ENCODE measurements at regions not wholly inside any gene's neighbourhood (a gene's known extent, or its start where the extent isn't known, plus 50 kb on each side); places are given as distances from the start of the nearest gene placed in this dataset.
"Not testable (repeated sequence)": the region's sequence is repeated elsewhere in the genome, so short reads cannot be mapped to it uniquely, and the experiment has no call there.

DNA sequence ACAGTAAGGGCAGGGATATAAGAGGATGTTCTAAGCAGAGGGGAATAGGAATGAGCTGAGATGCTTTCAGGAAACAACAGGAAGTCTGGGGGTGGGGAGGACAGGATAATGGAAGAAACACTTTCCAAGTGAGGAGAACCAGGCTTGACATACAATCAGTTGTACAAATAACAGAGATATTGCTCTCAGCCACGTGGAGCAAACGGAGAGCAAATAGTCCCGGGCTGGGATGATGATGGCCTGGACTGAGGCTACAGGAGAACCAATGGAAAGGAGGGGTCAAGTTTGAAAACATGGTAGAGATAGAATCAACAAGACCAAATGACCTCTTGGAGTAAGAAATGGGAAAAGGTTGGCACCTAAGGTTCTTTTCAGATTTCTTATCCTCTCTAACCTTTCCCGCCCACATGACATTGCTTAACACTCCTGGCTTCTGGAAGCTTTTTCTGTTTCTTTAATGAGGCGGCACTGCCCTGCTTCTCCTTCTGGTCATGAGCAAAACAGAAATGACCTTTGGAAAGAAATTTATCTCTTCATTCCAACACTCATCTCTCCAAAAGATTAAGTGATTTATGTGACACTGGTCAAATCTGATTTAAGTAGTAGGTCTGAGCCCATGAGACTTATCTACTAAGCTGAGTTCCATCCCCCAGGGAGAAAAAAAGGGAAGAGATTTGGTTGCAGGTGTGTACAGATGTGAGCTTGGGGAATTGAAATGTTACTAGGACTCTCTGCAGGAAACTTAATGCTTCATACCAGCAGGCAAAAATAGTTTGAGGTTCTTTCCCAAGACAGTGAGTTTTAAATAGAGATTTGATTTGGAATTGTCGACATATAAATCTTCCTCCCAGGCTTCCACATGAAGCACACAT is 442.9 kb upstream of the HNRNPA3 start:
- no peak overlapping the region for H3K4me3 ChIP-seq
- H3K27ac ChIP-seq = no peak overlapping the region
- no peak for DNase-seq (ENCODE audit: low read depth in 1 of 2, low spot score in 2 of 2)
- H3K36me3 ChIP-seq = no peaks in the 10 kb centered on the region
- H3K4me1 ChIP-seq (replicated peaks) = no peaks in the 10 kb centered on the region
- H3K27me3 ChIP-seq (replicated peaks) = no peaks in the 10 kb centered on the region
- H3K9me3 ChIP-seq (replicated peaks) = no peaks in the 10 kb centered on the region

DNA sequence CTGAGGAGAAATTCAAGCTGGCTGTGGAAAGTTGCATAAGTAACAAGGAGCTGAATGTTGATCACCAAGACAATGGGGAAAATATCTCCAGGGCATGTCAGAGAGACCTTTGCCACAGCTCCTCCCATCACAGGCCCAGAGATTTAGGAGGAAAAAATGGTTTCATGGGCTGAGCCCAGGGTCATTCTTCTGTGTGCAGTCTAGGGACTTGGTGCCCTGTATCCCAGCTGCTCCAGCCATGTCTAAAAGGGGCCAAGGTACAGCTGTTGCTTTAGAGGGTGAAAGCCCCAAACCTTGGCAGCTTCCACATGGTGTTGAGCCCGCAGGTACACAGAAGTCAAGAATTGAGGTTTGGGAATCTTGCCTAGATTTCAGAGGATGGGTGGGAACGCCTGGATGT is 439.8 kb upstream of the HNRNPA3 start:
- Histone ChIP-seq H3K4me3 (no peak overlapping the region), H3K9me3 (replicated peaks) (no peaks in the 10 kb centered on the region), H3K4me1 (replicated peaks) (no peaks in the 10 kb centered on the region), H3K36me3 (no peaks in the 10 kb centered on the region), H3K27me3 (replicated peaks) (no peaks in the 10 kb centered on the region), H3K27ac (no peak overlapping the region)
- no peak for DNase-seq (ENCODE audit: low read depth in 1 of 2, low spot score in 2 of 2)

DNA sequence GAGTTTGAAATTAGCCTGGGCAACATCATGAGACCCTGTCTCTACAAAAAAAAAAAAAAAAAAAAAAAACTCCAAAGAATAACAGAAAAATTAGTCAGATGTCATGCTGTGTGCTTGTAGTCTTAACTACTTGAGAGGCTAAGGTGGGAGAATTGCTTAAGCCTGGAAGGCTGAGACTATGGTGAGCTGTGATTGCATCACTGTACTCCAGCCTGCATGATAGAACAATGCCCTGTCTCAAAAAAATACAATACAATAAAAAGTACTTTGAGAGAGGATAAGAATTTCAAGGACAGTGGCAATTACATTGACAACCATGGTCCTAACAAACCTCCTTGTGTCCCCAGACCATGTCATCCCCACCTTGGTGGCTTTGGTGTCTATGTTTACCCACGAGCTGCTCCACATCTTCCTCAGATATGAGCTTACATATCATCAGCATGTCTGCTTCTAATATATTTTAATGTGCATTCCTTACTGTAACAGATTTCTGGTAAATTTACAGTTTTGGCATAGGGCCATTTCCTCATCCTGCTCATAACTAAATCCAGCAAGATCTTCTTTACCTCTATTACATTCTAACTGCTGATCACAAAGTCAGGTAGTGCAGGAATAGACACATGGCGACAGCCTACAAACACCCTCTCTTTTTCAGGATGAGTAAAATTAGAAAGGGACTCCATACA is 437.7 kb upstream of the HNRNPA3 start:
- H3K9me3 ChIP-seq (replicated peaks) = no peaks in the 10 kb centered on the region
- H3K4me1 ChIP-seq (replicated peaks) = no peaks in the 10 kb centered on the region
- H3K27ac ChIP-seq = no peak overlapping the region
- DNase-seq (ENCODE audit: low read depth in 1 of 2, low spot score in 2 of 2) = no peak
- no peaks in the 10 kb centered on the region for H3K36me3 ChIP-seq
- H3K4me3 ChIP-seq = no peak overlapping the region
- H3K27me3 ChIP-seq (replicated peaks) = no peaks in the 10 kb centered on the region

DNA sequence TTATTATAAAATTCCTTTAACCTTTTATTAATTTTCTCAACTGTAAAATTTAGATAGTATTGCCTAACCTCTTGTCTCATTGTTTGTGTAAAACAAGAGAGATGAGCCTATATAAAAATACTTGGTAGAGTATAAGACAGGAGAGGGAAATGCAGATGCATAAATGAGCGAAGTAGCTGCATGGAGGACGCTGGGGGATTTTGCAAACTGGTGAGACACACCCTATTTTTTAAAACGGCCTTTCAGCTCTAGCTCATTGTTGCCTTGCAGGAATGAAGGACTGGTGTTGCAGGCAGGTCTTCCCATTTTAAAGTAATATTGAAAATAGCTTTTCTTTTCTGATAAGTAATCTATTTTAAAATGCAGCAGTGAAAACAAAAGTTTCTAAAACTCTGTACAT is 435.3 kb upstream of the HNRNPA3 start:
- no peaks in the 10 kb centered on the region for H3K4me1 ChIP-seq (replicated peaks)
- no peaks in the 10 kb centered on the region for H3K36me3 ChIP-seq
- no peaks in the 10 kb centered on the region for H3K9me3 ChIP-seq (replicated peaks)
- no peak overlapping the region for H3K27ac ChIP-seq
- no peaks in the 10 kb centered on the region for H3K27me3 ChIP-seq (replicated peaks)
- no peak for DNase-seq (ENCODE audit: low read depth in 1 of 2, low spot score in 2 of 2)
- no peak overlapping the region for H3K4me3 ChIP-seq

DNA sequence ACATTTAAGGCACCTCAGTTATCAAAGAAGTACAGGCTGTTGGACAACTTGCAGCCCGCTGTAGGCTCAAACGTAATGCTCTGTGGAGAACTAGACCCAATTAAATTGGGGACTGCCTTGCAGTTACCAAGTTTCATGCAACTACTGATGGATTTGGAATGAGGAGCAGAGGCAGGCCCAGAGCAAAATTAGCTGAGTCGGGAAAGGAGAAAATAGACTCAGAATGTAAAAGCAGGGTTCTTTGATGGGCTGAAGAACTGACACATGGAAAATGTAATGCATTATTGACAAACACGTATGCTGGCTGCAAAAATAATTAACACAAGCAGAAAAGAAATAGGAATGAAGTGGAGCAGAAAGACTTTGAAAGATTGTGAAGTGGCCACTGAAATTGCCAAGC is 432.7 kb upstream of the HNRNPA3 start:
- no peaks in the 10 kb centered on the region for H3K27me3 ChIP-seq (replicated peaks)
- no peaks in the 10 kb centered on the region for H3K4me1 ChIP-seq (replicated peaks)
- no peaks in the 10 kb centered on the region for H3K9me3 ChIP-seq (replicated peaks)
- no peaks in the 10 kb centered on the region for H3K36me3 ChIP-seq
- H3K27ac ChIP-seq = no peak overlapping the region
- DNase-seq (ENCODE audit: low read depth in 1 of 2, low spot score in 2 of 2) = no peak
- H3K4me3 ChIP-seq = no peak overlapping the region

DNA sequence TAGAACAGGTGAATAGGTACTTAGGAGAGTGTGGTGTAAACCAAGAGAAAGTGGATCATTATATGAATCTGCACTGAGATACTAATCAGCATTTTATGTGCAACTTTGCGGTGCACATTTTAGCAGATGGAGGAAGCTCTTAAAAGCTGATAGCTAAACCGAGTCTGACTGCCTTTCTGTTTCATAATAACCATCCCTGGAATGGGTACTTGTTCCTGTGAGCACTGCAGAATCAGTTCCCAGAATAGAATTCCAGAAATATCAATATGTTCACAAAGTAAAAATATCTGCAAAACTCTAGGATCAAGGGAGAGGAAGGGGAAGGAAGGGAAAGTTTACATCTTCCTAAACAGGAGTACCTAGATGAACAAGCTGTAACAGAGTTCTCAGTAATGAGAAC is 432.2 kb upstream of the HNRNPA3 start:
- no peak for DNase-seq (ENCODE audit: low read depth in 1 of 2, low spot score in 2 of 2)
- Histone ChIP-seq H3K27me3 (replicated peaks) (no peaks in the 10 kb centered on the region), H3K36me3 (no peaks in the 10 kb centered on the region), H3K9me3 (replicated peaks) (no peaks in the 10 kb centered on the region), H3K4me3 (no peak overlapping the region), H3K27ac (no peak overlapping the region), H3K4me1 (replicated peaks) (no peaks in the 10 kb centered on the region)

DNA sequence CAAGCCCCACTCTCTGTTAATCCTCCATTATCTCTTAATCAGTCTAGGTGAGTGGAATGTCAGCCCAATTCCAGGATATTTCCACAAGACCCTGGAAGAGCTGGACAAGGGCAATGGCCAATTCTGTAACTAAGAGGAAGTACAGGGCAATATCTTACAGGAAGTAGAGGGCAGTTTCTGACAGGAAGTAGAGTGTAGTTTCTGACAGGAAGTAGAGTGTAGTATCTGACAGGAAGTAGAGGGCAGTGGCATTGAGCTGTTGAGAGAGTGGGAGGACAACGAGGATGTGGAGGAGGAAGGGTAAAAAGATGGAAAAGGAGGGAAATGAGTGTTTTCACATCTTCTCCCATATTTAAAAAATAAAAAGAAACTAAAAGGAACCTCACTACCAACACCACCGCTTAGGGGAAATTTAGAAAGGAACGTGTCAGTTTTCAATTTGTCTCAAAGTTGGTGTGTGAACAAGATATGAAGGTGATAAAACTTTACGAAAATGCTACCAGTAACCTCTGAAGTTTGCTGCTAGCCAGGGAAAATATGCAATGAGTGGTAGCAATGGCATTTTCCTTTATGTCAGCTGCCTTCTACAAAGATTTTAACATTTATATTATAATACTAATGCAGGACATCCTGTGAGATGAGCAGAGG is 430.9 kb upstream of the HNRNPA3 start:
- no peaks in the 10 kb centered on the region for H3K4me1 ChIP-seq (replicated peaks)
- no peak overlapping the region for H3K27ac ChIP-seq
- no peaks in the 10 kb centered on the region for H3K9me3 ChIP-seq (replicated peaks)
- H3K27me3 ChIP-seq (replicated peaks) = no peaks in the 10 kb centered on the region
- H3K36me3 ChIP-seq = no peaks in the 10 kb centered on the region
- DNase-seq (ENCODE audit: low read depth in 1 of 2, low spot score in 2 of 2) = no peak
- H3K4me3 ChIP-seq = no peak overlapping the region

DNA sequence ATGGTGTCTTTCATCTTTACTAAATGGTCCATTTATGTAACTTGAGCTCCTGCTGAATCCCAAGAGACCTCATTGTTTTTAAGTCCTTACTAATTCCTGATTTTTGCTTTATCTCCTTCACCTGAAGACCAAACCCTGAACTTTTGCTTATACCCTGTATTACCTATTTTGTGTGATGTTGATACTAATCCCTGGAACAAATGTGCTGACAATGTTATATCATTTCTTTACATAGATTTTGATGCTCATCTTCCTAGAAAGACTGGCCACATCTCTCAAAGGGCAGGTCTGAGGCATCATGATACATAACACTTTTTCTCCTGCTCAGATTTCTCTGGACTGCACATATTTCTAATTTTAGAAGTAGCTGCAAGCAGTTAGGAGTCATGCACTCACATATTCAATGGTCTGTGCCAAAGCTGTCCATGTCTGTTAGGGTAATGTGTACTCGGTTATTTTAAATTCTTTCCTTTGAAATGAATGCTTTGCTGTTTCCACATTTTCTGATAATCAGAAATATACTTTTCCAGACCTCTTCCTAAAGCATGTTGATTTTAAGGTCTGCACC is 427.9 kb upstream of the HNRNPA3 start:
- H3K27me3 ChIP-seq (replicated peaks) = no peaks in the 10 kb centered on the region
- DNase-seq (ENCODE audit: low read depth in 1 of 2, low spot score in 2 of 2) = no peak
- no peaks in the 10 kb centered on the region for H3K9me3 ChIP-seq (replicated peaks)
- no peaks in the 10 kb centered on the region for H3K4me1 ChIP-seq (replicated peaks)
- no peak overlapping the region for H3K4me3 ChIP-seq
- no peaks in the 10 kb centered on the region for H3K36me3 ChIP-seq
- no peak overlapping the region for H3K27ac ChIP-seq

DNA sequence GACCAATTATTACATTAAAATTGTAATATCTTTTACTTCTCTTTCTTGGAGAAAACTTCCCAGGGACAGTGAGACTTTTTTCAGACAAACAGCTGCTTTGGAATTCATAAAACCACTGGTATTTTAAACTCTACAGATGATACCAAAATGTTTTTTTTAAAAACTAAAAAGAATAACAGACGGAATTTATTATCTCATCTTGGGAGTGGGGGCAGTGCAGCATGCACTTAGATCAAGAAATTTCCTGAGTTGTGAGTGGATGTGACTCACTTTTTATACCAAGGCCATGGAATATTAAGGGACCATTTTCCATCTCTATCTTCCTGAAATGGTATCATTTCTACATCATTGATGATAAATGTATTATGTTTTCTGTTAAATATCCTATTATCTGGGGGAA is 422.8 kb upstream of the HNRNPA3 start:
- H3K27ac ChIP-seq = no peak overlapping the region
- H3K4me1 ChIP-seq (replicated peaks) = no peaks in the 10 kb centered on the region
- no peak for DNase-seq (ENCODE audit: low read depth in 1 of 2, low spot score in 2 of 2)
- no peaks in the 10 kb centered on the region for H3K9me3 ChIP-seq (replicated peaks)
- no peaks in the 10 kb centered on the region for H3K36me3 ChIP-seq
- H3K27me3 ChIP-seq (replicated peaks) = no peaks in the 10 kb centered on the region
- no peak overlapping the region for H3K4me3 ChIP-seq

DNA sequence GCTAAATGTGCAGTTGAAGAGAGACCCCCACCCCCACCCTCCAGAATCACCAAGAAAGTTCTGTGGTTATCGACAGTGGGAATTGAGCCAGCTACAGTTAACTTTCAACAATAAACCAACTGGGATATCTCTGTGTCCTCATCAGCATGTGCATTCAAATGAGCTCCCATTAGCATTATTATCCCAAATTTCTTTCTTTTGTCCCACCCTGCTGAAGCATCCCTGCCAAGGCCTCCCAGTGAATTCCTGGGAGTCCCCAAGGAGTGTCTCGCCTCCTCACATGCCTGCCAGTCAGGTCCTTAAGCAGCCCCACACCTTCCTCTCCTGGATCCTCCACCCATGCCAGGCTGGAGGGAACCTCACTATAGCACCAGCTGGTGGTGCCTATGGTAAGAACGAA is 422.1 kb upstream of the HNRNPA3 start:
- no peak overlapping the region for H3K4me3 ChIP-seq
- no peaks in the 10 kb centered on the region for H3K36me3 ChIP-seq
- no peaks in the 10 kb centered on the region for H3K4me1 ChIP-seq (replicated peaks)
- H3K27me3 ChIP-seq (replicated peaks) = no peaks in the 10 kb centered on the region
- no peak for DNase-seq (ENCODE audit: low read depth in 1 of 2, low spot score in 2 of 2)
- no peaks in the 10 kb centered on the region for H3K9me3 ChIP-seq (replicated peaks)
- no peak overlapping the region for H3K27ac ChIP-seq

DNA sequence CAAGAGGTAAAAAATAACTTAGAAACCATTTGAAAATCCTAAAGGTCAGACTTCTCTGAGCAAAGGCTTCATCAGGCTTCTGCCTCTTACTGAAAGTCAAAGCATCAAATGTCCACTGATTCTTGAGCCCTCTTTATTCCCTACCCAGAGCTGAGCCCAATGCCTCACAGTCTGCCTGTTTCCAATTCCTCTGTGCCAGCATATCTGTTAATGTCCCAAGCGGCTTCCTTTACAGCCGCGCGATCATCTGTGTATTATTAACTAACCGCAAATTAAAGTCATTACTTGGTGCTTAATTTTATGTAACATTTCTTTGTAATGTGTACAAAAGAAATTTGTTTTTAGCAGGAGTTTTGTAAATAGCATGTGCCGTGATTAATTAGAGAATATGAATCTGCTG is 418.8 kb upstream of the HNRNPA3 start:
- no peak overlapping the region for H3K4me3 ChIP-seq
- no peak overlapping the region for H3K27ac ChIP-seq
- H3K36me3 ChIP-seq = no peaks in the 10 kb centered on the region
- DNase-seq (ENCODE audit: low read depth in 1 of 2, low spot score in 2 of 2) = no peak
- no peaks in the 10 kb centered on the region for H3K4me1 ChIP-seq (replicated peaks)
- no peaks in the 10 kb centered on the region for H3K27me3 ChIP-seq (replicated peaks)
- no peaks in the 10 kb centered on the region for H3K9me3 ChIP-seq (replicated peaks)

DNA sequence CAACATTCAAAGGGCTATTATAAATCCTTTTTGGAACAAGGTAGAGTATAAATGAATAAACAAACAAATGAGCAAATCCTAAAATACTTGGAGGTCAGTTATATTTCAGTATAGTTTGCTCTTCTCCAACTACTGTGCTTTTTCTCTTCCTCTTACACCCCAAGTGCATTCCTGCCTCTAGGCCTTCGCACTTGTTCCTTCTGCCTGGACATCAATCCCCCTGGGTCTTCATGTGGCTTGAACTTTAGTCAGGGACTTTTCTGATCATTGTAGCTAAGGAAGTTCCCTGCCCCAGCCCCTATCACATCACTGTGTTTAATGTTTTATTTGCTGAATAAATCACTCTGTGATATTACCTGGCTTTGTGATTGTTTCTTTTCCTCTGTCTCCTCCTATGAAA is 418.2 kb upstream of the HNRNPA3 start:
- H3K4me1 ChIP-seq (replicated peaks) = no peaks in the 10 kb centered on the region
- no peak for DNase-seq (ENCODE audit: low read depth in 1 of 2, low spot score in 2 of 2)
- no peaks in the 10 kb centered on the region for H3K27me3 ChIP-seq (replicated peaks)
- H3K27ac ChIP-seq = no peak overlapping the region
- H3K4me3 ChIP-seq = no peak overlapping the region
- no peaks in the 10 kb centered on the region for H3K9me3 ChIP-seq (replicated peaks)
- no peaks in the 10 kb centered on the region for H3K36me3 ChIP-seq

DNA sequence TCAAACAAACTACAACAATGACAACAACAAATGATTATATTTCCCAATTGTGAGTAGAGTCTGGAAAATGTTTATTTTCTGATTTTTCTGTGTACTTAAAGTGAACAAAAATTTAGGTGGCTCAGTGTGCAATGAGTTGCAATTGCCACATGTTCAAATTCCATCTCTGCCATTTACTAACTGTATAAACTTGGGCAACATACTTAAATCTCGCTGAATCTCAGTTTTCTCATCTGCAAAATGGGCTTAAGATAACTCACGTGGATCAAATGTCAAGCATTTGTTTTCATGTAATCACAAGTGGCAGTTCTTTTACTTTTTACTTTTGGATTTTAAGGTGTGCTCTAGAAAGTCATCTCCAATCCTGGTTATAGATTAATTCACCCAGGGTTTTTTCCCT is 416.8 kb upstream of the HNRNPA3 start:
- Histone ChIP-seq H3K4me3 (no peak overlapping the region), H3K4me1 (replicated peaks) (no peaks in the 10 kb centered on the region), H3K36me3 (no peaks in the 10 kb centered on the region), H3K9me3 (replicated peaks) (no peaks in the 10 kb centered on the region), H3K27ac (no peak overlapping the region), H3K27me3 (replicated peaks) (no peaks in the 10 kb centered on the region)
- no peak for DNase-seq (ENCODE audit: low read depth in 1 of 2, low spot score in 2 of 2)

DNA sequence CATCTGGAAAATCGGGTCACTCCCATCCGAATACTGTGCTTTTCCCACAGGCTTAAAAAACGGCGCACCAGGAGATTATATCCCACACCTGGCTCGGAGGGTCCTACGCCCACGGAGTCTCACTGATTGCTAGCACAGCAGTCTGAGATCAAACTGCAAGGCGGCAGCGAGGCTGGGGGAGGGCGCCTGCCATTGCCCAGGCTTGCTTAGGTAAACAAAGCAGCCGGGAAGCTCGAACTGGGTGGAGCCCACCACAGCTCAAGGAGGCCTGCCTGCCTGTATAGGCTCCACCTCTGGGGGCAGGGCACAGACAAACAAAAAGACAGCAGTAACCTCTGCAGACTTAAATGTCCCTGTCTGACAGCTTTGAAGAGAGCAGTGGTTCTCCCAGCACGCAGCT is 415.9 kb upstream of the HNRNPA3 start:
- H3K4me3 ChIP-seq = not testable (repeated sequence)

More for the DNA sequence above, 415.9 kb upstream of the HNRNPA3 start:
- not testable (repeated sequence) for H3K27ac ChIP-seq; DNase-seq (ENCODE audit: low read depth in 1 of 2, low spot score in 2 of 2); H3K4me1 ChIP-seq (replicated peaks); H3K36me3 ChIP-seq; H3K27me3 ChIP-seq (replicated peaks); H3K9me3 ChIP-seq (replicated peaks)

All from SJSA1 (cell line).